Naive thymus-derived CD8-positive, alpha-beta T cell (primary cell): ENCODE measurements at regions not wholly inside any gene's neighbourhood (a gene's known extent, or its start where the extent isn't known, plus 50 kb on each side); places are given as distances from the start of the nearest gene placed in this dataset.

ENCODE experiments used
- ATAC-seq, 2 donors: fragments of 150-1000 bp; cut with Tn5 transposase in 1 of 2; sonication (Bioruptor Pico), chemical (Tn5 transposase) in 1 of 2; 1 replicate in 1 of 2; 2 replicates in 1 of 2; pipeline ENCODE4 v1.10.0; 2021; ENCODE audit warnings: mild to moderate bottlenecking in 2 of 2, moderate library complexity in 2 of 2
- POLR2A ChIA-PET: fragments of 350-600 bp; sonication (Branson Sonifier 250); formaldehyde crosslinking; loops from one replicate; lab custom pipeline; 2021; ENCODE audit warnings: antibody characterized with exemption; lab: Charles Lee
- DNase-seq, 10 donors: peaks; one replicate each; pipeline versions ENCODE4 v3.0.0 to v3.0.0-alpha.2; 2020 to 2022
- H3K27ac Mint-ChIP-seq, 10 donors: one replicate each; pipeline ENCODE4 v1.8.0; 2020 to 2022; ENCODE audit warnings: mild to moderate bottlenecking in 10 of 10, mixed read lengths in 10 of 10, moderate library complexity in 4 of 10, inconsistent platforms in 1 of 10
- H3K27me3 Mint-ChIP-seq, 5 donors: one replicate each; pipeline ENCODE4 v1.8.0; 2021 to 2022; ENCODE audit warnings: mixed read lengths in 5 of 5
- H3K36me3 Mint-ChIP-seq, 3 donors: one replicate each; pipeline ENCODE4 v1.8.0; 2020 to 2022; ENCODE audit warnings: mixed read lengths in 3 of 3, mild to moderate bottlenecking in 2 of 3, inconsistent platforms in 1 of 3
- H3K4me1 Mint-ChIP-seq, 4 donors: one replicate each; pipeline ENCODE4 v1.8.0; 2021 to 2022; ENCODE audit warnings: mixed read lengths in 4 of 4
- H3K4me3 Mint-ChIP-seq, 10 donors: one replicate each; pipeline ENCODE4 v1.8.0; 2020 to 2022; ENCODE audit warnings: mild to moderate bottlenecking in 10 of 10, mixed read lengths in 10 of 10, moderate library complexity in 6 of 10, inconsistent platforms in 1 of 10
- H3K9me3 Mint-ChIP-seq, 9 donors: one replicate each; pipeline ENCODE4 v1.8.0; 2020 to 2022; ENCODE audit warnings: mixed read lengths in 9 of 9, mild to moderate bottlenecking in 3 of 9, inconsistent platforms in 1 of 9, moderate library complexity in 1 of 9

DNA sequence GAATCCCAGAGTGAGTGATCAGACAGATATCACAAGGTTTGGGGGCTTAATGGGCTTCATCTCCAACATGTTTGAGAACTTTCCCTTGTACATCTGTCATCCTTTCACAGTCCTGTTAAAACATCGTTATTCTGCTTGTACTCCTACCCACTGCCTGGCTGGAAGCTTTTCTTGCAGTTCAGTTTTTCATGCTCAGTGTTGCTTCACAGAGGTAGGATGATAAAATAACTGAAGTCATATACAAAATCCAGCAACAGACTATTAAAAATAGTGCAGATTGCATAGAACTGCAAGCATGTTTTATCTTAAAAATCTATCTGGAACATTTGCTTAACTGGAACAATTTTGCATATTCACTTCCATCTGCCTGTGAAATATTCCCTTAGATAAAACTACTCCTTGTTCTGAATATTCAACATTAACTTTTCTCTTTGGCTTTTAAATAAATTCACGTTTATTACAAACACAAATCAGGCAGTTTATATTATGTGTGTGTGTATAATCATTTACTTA is 579.6 kb upstream of the IGFBP7 start:
- ATAC-seq (no peak), DNase-seq (no peak)
- Mint-ChIP-seq H3K4me1 (no peaks in the 10 kb centered on the region), H3K4me3 (no peak overlapping the region), H3K36me3 (no peaks in the 10 kb centered on the region), H3K27ac (no peak overlapping the region), H3K9me3 (peaks cover 0 to 25% (median 12%) of the 10 kb centered on the region in 9 donors), H3K27me3 (no peaks in the 10 kb centered on the region)
- POLR2A ChIA-PET: no interaction called here

DNA sequence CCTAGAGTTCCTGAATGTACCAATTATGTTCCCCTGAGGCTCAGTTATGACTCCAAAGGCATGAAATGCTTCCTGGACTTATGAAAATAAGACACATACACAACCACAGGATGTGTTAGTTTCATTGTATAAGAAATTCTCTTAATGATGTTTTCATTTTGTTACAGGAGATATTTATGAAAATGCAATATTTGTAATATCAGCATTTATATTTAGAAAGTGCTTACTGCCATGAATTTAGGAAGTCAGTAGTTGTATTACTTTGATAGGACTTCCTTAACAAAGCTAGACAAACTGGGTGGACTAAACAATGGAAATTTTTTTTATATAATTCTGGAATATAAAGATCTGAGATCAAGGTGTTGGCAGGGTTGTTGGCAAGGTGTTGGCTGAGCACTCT is 572.1 kb upstream of the IGFBP7 start:
- no peaks in the 10 kb centered on the region for H3K27me3 Mint-ChIP-seq
- no peak overlapping the region for H3K4me3 Mint-ChIP-seq
- no peaks in the 10 kb centered on the region for H3K4me1 Mint-ChIP-seq
- H3K9me3 Mint-ChIP-seq: peaks cover 0 to 19% (median 7%) of the 10 kb centered on the region in 9 donors
- DNase-seq: no peak
- no peaks in the 10 kb centered on the region for H3K36me3 Mint-ChIP-seq
- no peak overlapping the region for H3K27ac Mint-ChIP-seq
- POLR2A ChIA-PET: no interaction called here
- ATAC-seq: no peak

DNA sequence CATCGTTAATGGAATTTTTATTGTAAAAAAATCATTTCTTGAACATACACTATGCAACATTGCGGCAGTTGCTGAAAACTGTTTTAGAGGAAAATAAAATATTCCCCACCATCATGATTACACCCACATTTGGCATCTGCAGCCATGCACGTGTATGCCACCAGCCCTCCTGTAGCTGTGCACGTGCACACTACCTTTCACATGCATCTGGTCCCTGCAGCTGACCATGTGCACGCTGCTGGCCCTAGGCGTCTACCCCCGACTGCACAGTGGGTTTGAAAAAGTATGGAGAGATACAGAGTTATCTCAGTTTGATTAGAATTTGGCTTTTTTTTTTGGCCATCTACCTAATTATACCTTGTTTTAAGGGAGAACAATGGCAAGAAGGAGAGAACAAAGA is 569.8 kb upstream of the IGFBP7 start:
- no peak overlapping the region for H3K4me3 Mint-ChIP-seq
- POLR2A ChIA-PET: no interaction called here
- H3K27ac Mint-ChIP-seq: no peak overlapping the region
- DNase-seq (no peak), ATAC-seq (no peak)
- H3K9me3 Mint-ChIP-seq: peaks cover 0 to 17% (median 3%) of the 10 kb centered on the region in 9 donors
- H3K4me1 Mint-ChIP-seq: no peaks in the 10 kb centered on the region
- no peaks in the 10 kb centered on the region for H3K36me3 Mint-ChIP-seq
- no peaks in the 10 kb centered on the region for H3K27me3 Mint-ChIP-seq

DNA sequence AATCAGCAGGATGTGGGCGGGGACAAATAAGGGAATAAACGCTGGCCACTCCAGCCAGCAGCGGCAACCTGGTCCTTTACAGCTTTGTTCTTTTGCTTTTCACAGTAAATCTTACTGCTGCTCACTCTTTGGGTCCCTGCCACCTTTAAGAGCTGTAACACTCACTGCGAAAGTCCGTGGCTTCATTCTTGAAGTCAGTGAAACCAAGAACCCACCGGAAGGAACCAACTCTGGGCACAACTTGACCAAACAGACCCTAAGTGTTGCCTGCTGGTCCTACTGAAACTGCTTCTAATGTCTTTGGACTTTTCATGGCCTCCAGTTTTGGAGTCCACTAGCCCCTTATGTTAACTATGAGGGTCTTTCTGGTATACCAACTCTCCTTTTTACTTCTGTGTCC is 566.2 kb upstream of the IGFBP7 start:
- DNase-seq (no peak), ATAC-seq (no peak)
- Mint-ChIP-seq H3K27ac (no peak overlapping the region), H3K27me3 (no peaks in the 10 kb centered on the region), H3K36me3 (no peaks in the 10 kb centered on the region), H3K9me3 (peaks cover 0 to 9% (median 2%) of the 10 kb centered on the region in 9 donors), H3K4me3 (no peak overlapping the region), H3K4me1 (no peaks in the 10 kb centered on the region)
- POLR2A ChIA-PET: no interaction called here

DNA sequence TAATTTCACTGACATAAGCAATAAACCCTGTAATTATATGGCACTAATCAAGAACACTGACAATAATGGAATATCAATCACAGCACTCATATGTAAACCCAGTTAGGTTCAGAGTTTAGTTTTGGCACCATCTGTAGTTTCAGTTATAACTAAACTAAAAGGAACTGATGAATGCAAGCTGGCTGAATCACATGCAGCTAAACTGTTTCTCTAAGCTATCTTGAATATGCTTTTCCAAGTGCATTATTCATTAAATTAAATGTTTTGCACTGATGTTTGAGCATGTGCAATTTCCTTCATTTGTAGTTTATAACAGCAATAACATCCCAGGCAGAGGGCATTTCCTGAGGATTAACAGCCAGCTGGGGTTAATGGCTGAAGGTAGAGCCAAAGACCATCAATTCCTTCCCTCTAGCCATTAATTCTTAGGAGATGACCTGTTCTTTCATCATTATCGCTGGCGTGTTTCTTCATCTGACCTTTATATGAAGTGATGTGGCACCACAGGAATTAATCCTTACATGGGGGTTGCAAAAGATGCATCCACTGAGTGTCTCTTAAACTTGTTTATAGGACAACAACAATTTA is 562.8 kb upstream of the IGFBP7 start:
- POLR2A ChIA-PET: interaction anchor here (0.6 kb wide), 1 partner anchor 32 kb away, joined by 4 read pairs; no protein-coding TSS in a partner anchor
- H3K4me3 Mint-ChIP-seq: no peak overlapping the region
- H3K27ac Mint-ChIP-seq: no peak overlapping the region
- no peaks in the 10 kb centered on the region for H3K4me1 Mint-ChIP-seq
- peaks cover 0 to 9% (median 2%) of the 10 kb centered on the region in 9 donors for H3K9me3 Mint-ChIP-seq
- H3K27me3 Mint-ChIP-seq: no peaks in the 10 kb centered on the region
- no peaks in the 10 kb centered on the region for H3K36me3 Mint-ChIP-seq
- DNase-seq: no peak
- ATAC-seq: no peak

DNA sequence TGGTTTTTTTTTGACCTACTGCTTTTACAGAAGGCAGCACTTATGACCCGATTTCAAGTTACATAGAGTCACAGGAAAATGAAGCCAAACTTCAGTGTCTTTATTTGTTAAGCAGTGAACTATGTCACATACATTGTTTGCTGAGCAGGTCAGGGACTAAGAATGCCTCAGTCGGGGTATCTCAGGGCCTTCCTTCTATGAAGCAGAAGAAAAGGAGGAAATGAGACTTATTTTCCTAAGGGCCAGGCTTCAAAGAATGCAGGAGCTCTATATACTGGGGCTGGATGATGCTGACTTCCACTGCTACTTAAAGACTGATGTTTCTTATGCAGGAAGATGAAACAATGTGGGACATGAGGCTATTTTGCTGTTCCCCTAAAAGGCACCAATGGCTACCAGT is 558.4 kb upstream of the IGFBP7 start:
- no peak for DNase-seq
- H3K4me1 Mint-ChIP-seq: no peaks in the 10 kb centered on the region
- ATAC-seq: no peak
- peaks cover 0 to 7% (median 0%) of the 10 kb centered on the region in 9 donors for H3K9me3 Mint-ChIP-seq
- H3K4me3 Mint-ChIP-seq: no peak overlapping the region
- POLR2A ChIA-PET: no interaction called here
- no peaks in the 10 kb centered on the region for H3K36me3 Mint-ChIP-seq
- H3K27ac Mint-ChIP-seq: no peak overlapping the region
- H3K27me3 Mint-ChIP-seq: no peaks in the 10 kb centered on the region

DNA sequence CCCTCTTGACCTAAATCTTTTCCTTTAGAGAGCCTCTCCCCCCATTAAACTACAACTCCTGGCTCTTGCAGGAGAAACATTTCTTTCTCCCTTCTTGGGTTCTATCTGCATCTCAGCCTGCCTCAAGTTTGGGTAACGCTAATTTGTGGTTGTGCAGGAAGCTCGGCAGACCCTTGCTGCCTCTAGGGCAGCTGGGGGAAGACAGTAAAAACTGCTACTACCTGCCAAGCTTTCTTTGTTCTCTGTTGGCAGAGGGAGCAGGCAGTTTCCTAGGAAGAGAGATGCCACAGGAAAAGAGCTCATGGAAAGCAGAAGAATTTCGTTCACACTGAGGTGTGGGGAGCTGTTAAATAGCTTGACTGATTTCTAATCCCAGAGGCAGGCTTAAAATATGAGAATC is 555.6 kb upstream of the IGFBP7 start:
- POLR2A ChIA-PET: no interaction called here
- no peaks in the 10 kb centered on the region for H3K27me3 Mint-ChIP-seq
- no peaks in the 10 kb centered on the region for H3K36me3 Mint-ChIP-seq

DNA sequence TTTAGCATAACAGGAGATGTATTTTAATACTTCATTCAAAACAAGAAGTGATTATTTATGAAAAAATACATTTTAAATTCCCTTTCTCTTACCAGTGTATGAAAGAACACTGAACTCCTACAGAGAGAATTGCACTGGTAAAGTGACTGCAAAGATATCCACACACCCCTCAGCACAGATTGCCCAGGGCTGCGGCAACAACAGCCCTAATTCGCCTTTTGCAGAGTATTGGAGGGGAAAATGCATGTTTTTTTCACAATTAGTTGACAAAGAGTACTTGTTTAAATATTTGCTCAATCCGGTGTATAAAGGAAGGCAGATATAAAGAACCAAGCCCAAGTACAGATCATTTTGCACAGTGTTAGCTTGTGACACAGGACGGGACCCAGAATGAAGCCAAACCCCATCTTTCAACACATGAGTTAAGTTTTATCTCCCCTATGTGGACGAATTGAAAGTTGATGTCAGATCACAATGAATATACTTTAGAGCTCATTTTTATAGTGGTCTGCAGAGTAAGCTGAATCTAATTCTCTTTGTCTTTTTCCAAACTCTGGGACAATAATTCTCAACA is 551.4 kb upstream of the IGFBP7 start:
- H3K4me3 Mint-ChIP-seq: no peak overlapping the region
- POLR2A ChIA-PET: no interaction called here
- H3K4me1 Mint-ChIP-seq: no peaks in the 10 kb centered on the region
- DNase-seq (no peak), ATAC-seq (no peak)
- H3K27me3 Mint-ChIP-seq: no peaks in the 10 kb centered on the region
- peaks cover 0 to 9% (median 5%) of the 10 kb centered on the region in 9 donors for H3K9me3 Mint-ChIP-seq
- H3K27ac Mint-ChIP-seq: no peak overlapping the region
- H3K36me3 Mint-ChIP-seq: no peaks in the 10 kb centered on the region

More for the DNA sequence above, 555.6 kb upstream of the IGFBP7 start:
- Mint-ChIP-seq H3K27ac (no peak overlapping the region), H3K4me3 (no peak overlapping the region), H3K4me1 (no peaks in the 10 kb centered on the region), H3K9me3 (peaks cover 0 to 7% (median 2%) of the 10 kb centered on the region in 9 donors)
- ATAC-seq (no peak), DNase-seq (no peak)

DNA sequence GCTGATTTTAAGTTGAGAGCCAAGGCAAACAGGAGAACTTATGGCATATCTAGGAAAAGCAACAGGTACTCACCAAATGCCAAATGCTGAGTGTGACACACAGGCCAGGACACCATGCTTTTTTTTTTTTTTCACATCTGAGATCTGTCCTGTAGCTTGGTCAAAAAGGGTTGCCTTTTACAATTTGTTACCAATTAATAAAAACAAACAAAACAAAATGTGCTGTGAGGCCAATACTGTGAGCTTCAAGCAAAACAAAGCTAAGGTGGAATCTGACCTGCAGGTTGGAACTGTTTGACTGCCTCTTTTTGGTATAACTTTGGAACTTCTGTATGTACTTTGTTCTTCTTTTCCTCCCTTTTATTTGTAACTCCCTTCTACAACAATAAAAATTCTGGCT is 548.5 kb upstream of the IGFBP7 start:
- ATAC-seq: no peak
- H3K4me3 Mint-ChIP-seq: no peak overlapping the region
- no peaks in the 10 kb centered on the region for H3K36me3 Mint-ChIP-seq
- DNase-seq: no peak
- H3K9me3 Mint-ChIP-seq: peaks cover 0 to 15% (median 4%) of the 10 kb centered on the region in 9 donors
- POLR2A ChIA-PET: no interaction called here
- H3K4me1 Mint-ChIP-seq: no peaks in the 10 kb centered on the region
- H3K27ac Mint-ChIP-seq: no peak overlapping the region
- no peaks in the 10 kb centered on the region for H3K27me3 Mint-ChIP-seq

DNA sequence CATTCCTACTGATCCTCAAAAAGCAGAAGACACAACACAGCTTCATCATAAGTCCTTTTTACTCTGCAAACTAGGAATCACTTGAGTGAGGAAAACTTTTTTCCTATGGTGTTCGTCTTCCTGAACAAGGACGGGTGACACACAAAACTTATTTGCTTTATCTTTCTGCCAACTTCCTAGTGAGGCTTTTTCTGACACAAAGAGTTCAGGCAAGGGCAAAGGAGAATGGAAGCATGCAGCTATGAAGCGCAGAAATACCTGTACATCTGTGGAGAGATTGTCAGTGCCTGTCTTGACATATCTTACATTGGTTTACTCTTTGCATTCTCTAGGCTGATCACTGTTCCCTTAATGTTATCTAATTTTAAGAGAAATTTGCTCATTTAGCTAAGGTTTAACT is 548.0 kb upstream of the IGFBP7 start:
- POLR2A ChIA-PET: no interaction called here
- Mint-ChIP-seq H3K9me3 (peaks cover 0 to 15% (median 4%) of the 10 kb centered on the region in 9 donors), H3K27ac (no peak overlapping the region), H3K4me1 (no peaks in the 10 kb centered on the region), H3K36me3 (no peaks in the 10 kb centered on the region), H3K27me3 (no peaks in the 10 kb centered on the region), H3K4me3 (no peak overlapping the region)
- no peak for ATAC-seq
- DNase-seq: no peak

DNA sequence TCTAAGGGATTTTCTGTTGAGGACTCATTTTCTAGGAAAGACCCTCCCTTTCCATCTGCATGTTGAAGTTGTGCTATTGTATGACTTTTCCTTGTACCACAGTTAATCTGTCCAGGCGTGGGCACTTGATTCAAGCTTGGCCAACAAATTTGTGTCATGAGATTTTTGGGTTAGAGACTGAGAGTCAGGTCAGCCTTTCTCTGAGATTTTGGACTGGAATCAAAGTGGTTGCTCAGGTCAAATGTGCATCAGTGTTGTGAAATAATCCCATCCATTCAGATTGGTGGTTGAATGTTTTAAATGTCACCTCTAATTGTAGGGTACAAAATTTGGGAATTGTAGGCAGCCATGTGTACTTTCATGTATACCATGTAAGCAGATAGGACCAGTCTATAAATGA is 545.2 kb upstream of the IGFBP7 start:
- POLR2A ChIA-PET: no interaction called here
- DNase-seq (no peak), ATAC-seq (no peak)
- Mint-ChIP-seq H3K4me1 (no peaks in the 10 kb centered on the region), H3K9me3 (peaks cover 0 to 18% (median 7%) of the 10 kb centered on the region in 9 donors), H3K27me3 (no peaks in the 10 kb centered on the region), H3K36me3 (no peaks in the 10 kb centered on the region), H3K27ac (no peak overlapping the region), H3K4me3 (no peak overlapping the region)

DNA sequence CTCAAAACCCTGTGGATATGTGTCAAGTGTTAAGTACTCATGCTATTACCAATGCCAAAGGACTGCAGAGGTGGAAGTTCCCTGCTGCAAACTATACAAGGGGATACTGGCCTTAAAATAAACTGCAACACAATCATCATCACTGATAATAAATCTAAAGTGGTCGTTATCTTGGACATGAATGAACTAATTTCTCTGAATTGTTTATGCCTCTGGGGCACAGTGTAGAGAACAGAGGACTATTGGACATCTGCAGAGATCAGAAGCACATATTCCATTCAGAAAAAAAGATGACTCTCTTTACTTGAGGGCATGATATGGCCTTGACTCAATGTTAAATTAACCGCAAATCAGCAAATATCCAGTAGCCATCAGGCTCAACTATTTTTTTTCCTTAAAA is 542.6 kb upstream of the IGFBP7 start:
- Mint-ChIP-seq H3K4me1 (no peaks in the 10 kb centered on the region), H3K9me3 (peaks cover 0 to 18% (median 7%) of the 10 kb centered on the region in 9 donors), H3K27ac (no peak overlapping the region), H3K36me3 (no peaks in the 10 kb centered on the region), H3K4me3 (no peak overlapping the region), H3K27me3 (no peaks in the 10 kb centered on the region)
- ATAC-seq: no peak
- DNase-seq: no peak
- POLR2A ChIA-PET: no interaction called here

DNA sequence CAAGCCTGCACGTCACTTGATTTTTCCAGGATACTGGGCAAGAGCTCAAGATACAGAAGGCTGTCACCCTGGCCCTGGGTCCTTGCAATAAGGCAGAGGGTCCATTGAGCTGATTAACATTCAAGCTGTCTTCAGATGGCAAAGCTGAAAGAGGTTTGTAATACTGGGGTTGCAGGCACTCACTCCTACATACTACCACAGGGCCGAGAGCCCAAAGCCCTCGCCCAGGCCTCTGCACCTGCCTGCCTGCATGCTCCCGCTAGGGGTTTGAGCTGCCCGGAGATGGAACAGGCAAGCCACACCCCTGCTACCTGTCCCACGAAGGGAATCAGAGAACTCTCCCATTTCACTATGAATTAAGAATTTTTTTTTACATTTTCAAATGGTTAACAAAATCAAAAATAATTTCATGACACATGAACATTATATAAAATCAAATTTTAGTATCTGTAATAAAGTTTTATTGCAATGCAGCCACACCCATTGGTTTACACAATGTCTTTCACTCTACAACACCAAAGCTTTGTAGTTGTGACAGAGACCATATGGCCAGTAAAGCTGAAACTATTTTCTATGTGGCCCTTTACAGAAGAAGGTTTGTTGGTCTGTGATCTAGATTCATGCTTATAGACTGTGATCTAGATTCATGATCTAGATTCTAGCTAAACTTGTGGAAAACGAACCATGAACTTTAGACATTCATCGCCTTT is 530.4 kb upstream of the IGFBP7 start:
- ATAC-seq (no peak), DNase-seq (no peak)
- Mint-ChIP-seq H3K4me1 (no peaks in the 10 kb centered on the region), H3K9me3 (peaks cover 0 to 5% (median 0%) of the 10 kb centered on the region in 9 donors), H3K27me3 (no peaks in the 10 kb centered on the region), H3K4me3 (no peak overlapping the region), H3K36me3 (no peaks in the 10 kb centered on the region), H3K27ac (no peak overlapping the region)
- POLR2A ChIA-PET: interaction anchor here (0.6 kb wide), 1 partner anchor 32 kb away, joined by 4 read pairs; no protein-coding TSS in a partner anchor
